Type B pancreatic cell (in vitro differentiated cells): ENCODE measurements at regions not wholly inside any gene's neighbourhood (a gene's known extent, or its start where the extent isn't known, plus 50 kb on each side); places are given as distances from the start of the nearest gene placed in this dataset.
A peak's percentile ranks its signal among the peaks of the same experiment; 100 is the strongest.
"Not testable (repeated sequence)": the region's sequence is repeated elsewhere in the genome, so short reads cannot be mapped to it uniquely, and the experiment has no call there.

Experiments used
- DNase-seq: peaks from one replicate; pipeline ENCODE4 v3.0.0; 2021; ENCODE audit warnings: mixed read lengths; ENCODE audit not compliant: unreplicated experiment; ENCODE audit errors: extremely low spot score
- H3K27ac Mint-ChIP-seq: 2 replicates; pipeline ENCODE4 v1.8.0; 2021; ENCODE audit warnings: mild to moderate bottlenecking, mixed read lengths
- H3K27me3 Mint-ChIP-seq: 2 replicates; pipeline ENCODE4 v1.8.0; 2021; ENCODE audit warnings: mixed read lengths
- H3K36me3 Mint-ChIP-seq: 2 replicates; pipeline ENCODE4 v1.8.0; 2021; ENCODE audit warnings: mixed read lengths
- H3K4me1 Mint-ChIP-seq: one replicate; pipeline ENCODE4 v1.8.0; 2021; ENCODE audit warnings: mixed read lengths; ENCODE audit not compliant: unreplicated experiment
- H3K4me3 Mint-ChIP-seq: 2 replicates; pipeline ENCODE4 v1.8.0; 2021; ENCODE audit warnings: mild to moderate bottlenecking, mixed read lengths
- H3K9me3 Mint-ChIP-seq: 2 replicates; pipeline ENCODE4 v1.8.0; 2021; ENCODE audit warnings: mixed read lengths

DNA sequence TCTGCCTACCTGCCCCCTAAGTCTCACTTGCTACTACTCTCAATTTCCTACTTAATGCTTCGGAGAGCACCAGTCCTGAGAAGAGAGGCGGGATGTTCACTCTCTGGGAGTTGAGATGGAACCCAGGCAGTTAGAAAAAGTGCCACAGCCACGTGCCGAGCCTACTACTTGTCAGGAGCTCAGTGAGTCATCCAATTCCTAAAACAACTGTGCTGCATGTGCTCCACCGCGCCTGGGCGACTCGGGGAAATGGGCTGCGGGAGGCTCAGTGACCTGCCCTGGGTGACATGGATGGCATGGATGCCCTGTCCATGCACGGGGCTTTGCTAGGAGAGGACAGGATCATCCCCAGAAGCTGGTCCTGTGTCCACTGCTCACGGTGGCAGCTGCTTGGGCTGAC, 2884.2 kb downstream of the RPIA start:
- peak; percentile 71 for DNase-seq
- H3K27me3 Mint-ChIP-seq, H3K4me3 Mint-ChIP-seq, H3K4me1 Mint-ChIP-seq, H3K36me3 Mint-ChIP-seq, H3K27ac Mint-ChIP-seq: not testable (repeated sequence)
- peaks cover 11% of the 10 kb centered on the region for H3K9me3 Mint-ChIP-seq

DNA sequence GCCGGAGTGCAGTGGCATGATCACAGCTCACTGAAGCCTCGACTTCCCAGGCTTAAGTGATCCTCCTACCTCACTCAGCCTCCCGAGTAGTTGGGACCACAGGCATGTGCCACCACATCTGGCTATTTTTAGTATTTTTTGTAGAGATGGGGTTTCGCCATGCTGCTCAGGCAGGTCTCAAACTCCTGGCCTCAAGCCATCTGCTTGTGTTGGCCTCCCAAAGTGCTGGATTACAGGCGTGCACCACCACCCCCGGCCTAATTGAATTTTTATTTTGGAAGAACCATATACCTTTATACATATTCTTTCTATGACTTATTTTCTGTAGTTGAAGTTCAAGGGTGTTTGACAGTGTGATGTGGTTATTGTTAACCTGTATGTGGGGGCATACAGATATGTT, 2885.9 kb downstream of the RPIA start:
- not testable (repeated sequence) for H3K27me3 Mint-ChIP-seq, H3K4me1 Mint-ChIP-seq, H3K4me3 Mint-ChIP-seq, H3K27ac Mint-ChIP-seq, H3K9me3 Mint-ChIP-seq, H3K36me3 Mint-ChIP-seq
- DNase-seq = peak; percentile 34

DNA sequence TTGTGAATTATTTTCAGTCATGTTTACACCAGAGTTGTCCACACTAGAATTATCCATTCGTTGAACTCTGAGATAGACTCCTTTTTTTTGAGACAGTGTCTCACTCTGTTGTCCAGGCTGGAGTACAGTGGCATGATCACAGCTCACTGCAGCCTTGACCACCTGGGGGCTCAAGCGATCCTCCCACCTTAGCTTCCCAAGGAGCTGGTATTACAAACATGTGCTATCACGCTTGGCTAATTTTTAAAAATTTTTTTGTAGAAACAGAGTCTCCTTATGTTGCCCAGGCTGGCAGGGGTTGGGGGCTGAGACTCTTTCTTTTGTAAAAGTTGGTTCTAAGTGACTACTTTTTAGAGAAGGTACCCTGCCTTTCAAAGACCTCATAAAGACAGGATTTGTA, 2887.2 kb downstream of the RPIA start:
- H3K36me3 Mint-ChIP-seq, H3K27me3 Mint-ChIP-seq, H3K4me1 Mint-ChIP-seq, H3K27ac Mint-ChIP-seq, H3K9me3 Mint-ChIP-seq, H3K4me3 Mint-ChIP-seq: not testable (repeated sequence)
- peak; percentile 49 for DNase-seq

DNA sequence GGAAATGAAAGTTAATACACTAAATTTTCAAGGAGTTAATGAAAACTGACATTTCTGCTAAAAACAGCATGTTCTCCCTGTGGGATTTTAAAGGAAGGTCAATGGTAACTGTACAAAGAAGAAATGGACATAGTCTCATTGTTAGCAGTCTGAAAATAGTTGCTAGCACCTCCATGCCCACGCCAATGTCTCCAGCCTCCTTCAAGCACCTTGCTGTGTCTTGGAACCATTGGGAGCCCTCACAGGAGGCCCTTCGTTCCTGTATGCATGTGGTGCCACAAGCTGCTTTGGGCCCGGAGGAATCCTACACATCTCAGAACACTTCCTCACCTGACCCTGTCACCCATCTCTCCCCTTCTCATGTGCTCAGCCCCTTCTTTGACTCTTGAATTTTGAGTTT, 2888.1 kb downstream of the RPIA start:
- not testable (repeated sequence) for H3K4me1 Mint-ChIP-seq, H3K36me3 Mint-ChIP-seq, H3K27ac Mint-ChIP-seq, H3K9me3 Mint-ChIP-seq, H3K27me3 Mint-ChIP-seq, H3K4me3 Mint-ChIP-seq
- peak; percentile 49 for DNase-seq

DNA sequence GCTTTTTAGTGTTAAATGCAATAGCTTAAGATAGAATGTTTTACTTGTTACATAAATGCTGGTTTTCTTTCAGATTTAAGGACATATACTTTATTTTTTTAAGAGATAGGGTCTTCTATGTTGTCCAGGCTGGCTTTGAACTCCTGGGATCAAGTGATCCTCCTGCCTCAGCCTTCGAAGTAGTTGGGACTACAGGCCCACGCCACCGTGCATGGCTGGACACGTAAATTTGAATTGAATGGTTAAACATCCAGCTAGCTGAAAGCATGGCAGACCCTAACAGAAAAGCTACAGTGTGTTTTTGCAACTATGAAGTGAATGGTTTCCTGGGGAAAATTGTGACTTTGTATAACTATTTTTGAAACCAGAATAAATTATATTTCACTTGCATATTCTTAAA, 2888.6 kb downstream of the RPIA start:
- DNase-seq = peak; percentile 43
- H3K27me3 Mint-ChIP-seq, H3K4me3 Mint-ChIP-seq, H3K27ac Mint-ChIP-seq, H3K36me3 Mint-ChIP-seq, H3K9me3 Mint-ChIP-seq, H3K4me1 Mint-ChIP-seq: not testable (repeated sequence)

DNA sequence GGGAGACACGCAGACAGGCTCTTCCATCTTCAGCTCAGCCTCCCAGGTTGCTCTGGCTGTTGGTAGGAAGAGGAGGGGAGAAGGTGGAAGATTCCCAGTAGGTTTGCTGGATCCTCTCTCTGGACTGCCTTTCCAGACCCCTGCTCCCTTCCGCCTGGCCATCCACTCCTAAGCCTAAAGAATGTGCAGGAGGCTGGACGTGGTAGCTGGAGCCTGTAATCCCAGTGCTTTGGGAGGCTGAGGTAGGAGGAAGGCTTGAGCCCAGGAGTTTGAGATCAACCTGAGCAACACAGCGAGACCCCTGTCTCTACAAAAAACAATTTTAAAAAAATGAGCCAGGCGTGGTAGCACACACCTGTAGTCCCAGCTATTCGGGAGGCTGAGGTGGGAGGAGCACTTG, 2895.6 kb downstream of the RPIA start:
- not testable (repeated sequence) for H3K27ac Mint-ChIP-seq

DNA sequence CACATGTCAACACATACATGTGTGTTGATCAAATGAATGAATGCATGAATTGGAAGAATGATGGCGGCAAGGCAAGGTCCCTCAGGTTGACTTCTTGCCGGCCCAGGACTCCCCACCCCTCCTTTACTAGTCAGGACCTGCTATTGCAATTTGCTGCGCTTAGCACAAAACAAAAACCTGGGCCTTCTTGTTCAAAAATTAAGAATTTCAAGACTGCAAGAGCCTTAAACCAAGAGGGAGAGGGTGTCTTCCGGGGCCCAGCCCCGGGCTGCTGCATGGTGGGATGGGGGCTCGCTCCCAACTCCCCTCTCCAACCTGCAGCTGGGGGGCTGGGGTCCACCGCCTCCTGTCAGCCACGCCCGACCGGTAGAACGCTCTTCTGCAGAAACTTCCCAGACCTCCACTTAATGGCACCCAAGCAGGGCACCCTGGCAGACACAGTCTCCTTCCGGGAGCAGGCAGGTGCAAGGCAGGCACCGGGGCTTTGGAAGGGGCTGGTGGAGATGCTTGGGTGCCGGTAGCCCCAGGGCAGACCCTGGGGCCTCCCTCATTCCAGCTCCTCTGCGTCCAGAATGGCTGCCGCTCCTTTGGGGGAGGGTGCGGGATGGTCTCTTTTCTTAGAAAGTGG, 2896.5 kb downstream of the RPIA start:
- not testable (repeated sequence) for H3K4me1 Mint-ChIP-seq, H3K36me3 Mint-ChIP-seq, H3K27ac Mint-ChIP-seq, H3K9me3 Mint-ChIP-seq, H3K27me3 Mint-ChIP-seq, DNase-seq, H3K4me3 Mint-ChIP-seq

More for the DNA sequence above, 2895.6 kb downstream of the RPIA start:
- H3K27me3 Mint-ChIP-seq, H3K4me3 Mint-ChIP-seq, DNase-seq, H3K4me1 Mint-ChIP-seq, H3K36me3 Mint-ChIP-seq, H3K9me3 Mint-ChIP-seq: not testable (repeated sequence)

DNA sequence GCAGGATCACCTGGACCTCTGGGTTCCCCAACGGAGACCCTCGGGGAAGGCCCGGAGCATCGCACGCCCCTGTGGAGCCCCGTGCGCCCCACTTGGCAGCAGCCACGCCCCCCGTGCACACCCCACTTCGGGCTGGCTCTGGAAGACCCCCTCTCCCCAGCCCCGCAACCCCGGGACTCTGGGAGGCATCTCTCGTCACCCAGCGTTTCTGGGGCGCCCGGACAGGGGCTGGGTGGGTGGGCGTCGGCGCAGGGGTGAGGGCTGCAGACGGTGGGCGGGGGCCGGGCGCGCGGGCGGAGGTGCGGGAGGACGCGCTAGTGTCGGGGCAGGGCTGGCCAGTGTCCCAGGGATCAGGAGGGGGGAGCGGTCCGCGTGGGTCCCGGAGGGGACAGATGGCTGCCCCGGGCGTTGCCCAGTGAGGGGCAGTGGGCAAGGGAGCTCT, 2897.3 kb downstream of the RPIA start:
- H3K27ac Mint-ChIP-seq, H3K36me3 Mint-ChIP-seq, DNase-seq, H3K9me3 Mint-ChIP-seq, H3K4me3 Mint-ChIP-seq, H3K4me1 Mint-ChIP-seq, H3K27me3 Mint-ChIP-seq: not testable (repeated sequence)

DNA sequence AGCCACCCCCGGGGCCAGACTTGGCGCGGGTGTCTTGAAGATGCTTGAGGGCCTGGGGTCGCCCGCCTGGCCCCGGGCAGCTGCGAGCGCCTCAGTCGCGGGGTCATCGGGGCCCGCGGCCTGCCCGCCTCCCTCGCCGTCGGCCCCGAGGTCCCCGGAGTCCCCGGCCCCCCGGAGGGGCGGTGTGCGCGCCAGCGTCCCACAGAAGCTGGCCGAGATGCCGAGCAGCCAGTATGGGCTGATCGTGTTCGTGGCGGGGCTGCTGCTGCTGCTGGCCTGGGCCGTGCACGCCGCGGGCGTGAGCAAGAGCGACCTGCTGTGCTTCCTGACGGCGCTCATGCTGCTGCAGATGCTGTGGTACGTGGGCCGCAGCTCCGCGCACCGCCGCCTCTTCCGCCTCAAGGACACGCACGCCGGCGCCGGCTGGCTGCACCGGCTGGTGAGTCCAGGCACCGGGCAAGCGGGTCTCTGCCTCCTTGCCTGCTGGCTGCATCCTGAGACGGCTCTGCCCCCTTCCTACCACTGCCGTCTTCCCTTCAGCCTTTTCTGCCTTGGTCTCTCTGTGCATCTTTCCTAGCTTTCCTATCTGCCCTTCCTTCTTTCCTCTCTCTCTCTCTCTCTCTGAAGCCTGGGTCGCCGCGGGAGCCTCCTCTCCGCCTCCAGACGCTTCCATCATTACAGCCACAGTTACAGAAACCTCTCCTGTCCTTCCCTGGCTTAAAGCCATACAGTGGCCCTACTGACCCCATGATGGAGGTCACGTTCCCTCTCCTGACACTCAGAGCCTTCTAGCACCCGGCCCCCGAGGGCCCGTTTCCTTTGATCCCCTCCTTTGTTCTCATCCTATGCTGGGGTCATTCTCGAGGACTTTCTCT, 2898.2 kb downstream of the RPIA start:
- H3K27me3 Mint-ChIP-seq, H3K9me3 Mint-ChIP-seq, DNase-seq, H3K36me3 Mint-ChIP-seq, H3K4me1 Mint-ChIP-seq, H3K27ac Mint-ChIP-seq: not testable (repeated sequence)
- peak overlapping the region; percentile 20 for H3K4me3 Mint-ChIP-seq

DNA sequence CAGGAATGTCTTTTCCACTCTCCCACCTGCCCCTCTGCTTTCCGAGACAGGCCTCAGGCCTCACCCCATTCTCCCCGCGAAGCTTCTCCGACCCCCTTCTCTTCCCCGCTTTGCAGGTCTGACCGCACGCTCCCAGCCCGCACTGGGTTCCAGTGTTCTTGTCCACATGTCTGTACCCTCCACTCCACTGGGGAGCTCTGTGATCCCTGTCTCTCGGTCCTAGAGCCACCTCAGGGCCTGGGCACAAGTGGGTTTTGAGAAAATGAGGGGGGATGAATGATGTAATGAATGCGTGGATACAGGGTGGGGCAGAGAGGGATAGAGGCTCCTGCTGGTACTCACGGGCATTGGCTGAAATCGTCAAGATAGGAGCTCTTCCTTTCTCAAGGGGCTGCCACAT, 2898.9 kb downstream of the RPIA start:
- not testable (repeated sequence) for H3K27me3 Mint-ChIP-seq, DNase-seq, H3K9me3 Mint-ChIP-seq, H3K4me1 Mint-ChIP-seq, H3K36me3 Mint-ChIP-seq, H3K4me3 Mint-ChIP-seq, H3K27ac Mint-ChIP-seq

DNA sequence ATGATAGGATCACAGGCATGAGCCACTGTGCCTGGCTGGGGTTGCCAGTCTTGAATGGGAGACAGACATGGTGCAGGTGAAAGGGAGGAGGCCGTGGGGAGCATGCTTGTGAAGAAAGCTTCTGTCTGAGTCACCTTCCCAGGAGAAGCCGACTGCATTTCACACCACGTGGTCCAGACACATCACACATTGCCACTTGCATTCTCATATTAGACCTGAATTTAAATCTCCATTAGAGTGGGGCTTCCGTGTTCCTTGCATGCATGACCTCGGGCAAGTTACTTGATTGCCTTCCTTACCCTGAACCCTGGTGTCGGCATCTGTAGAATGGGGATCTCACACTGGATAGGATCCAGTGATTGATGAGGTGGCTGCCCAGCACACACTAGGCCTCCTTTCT, 2899.6 kb downstream of the RPIA start:
- not testable (repeated sequence) for DNase-seq, H3K27me3 Mint-ChIP-seq, H3K4me3 Mint-ChIP-seq, H3K4me1 Mint-ChIP-seq, H3K9me3 Mint-ChIP-seq, H3K27ac Mint-ChIP-seq, H3K36me3 Mint-ChIP-seq

DNA sequence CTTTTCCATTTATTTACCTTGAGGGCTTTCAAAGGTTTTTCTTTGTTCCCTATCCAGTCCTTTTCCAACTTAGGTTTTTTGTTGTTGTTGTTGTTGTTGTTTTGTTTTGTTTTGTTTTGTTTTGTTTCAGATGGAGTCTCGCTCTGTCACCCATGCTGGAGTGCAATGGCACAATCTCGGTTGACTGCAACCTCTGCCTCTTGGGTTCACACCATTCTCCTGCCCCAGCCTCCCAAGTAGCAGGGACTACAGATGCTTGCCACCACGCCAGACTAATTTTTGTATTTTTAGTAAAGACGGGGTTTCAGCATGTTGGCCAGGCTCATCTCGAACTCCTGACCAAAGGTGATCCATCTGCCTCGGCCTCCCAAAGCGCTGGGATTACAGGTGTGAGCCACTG, 2906.0 kb downstream of the RPIA start:
- H3K9me3 Mint-ChIP-seq = not testable (repeated sequence)

DNA sequence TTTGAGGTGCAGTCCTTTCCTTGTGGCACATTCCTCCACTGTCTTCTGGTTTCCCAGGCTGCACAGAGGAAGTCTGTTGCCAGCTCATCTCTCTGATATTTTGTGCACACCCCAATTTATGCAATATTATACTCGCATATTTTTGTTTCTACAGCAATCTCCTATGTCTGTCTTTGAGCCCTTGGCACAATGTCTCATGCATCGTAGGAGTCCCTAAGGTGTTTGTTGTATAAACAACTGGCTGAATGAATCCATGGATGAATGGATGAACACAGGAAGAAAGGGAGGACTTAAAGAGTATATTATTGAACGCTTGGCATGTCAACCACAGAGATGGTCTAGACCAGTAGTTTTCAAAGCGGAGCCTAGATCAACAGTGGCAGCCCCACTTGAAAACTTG, 2907.0 kb downstream of the RPIA start:
- not testable (repeated sequence) for H3K27ac Mint-ChIP-seq

More for the DNA sequence above, 2906.0 kb downstream of the RPIA start:
- H3K27ac Mint-ChIP-seq, H3K36me3 Mint-ChIP-seq, DNase-seq, H3K27me3 Mint-ChIP-seq, H3K4me3 Mint-ChIP-seq, H3K4me1 Mint-ChIP-seq: not testable (repeated sequence)

DNA sequence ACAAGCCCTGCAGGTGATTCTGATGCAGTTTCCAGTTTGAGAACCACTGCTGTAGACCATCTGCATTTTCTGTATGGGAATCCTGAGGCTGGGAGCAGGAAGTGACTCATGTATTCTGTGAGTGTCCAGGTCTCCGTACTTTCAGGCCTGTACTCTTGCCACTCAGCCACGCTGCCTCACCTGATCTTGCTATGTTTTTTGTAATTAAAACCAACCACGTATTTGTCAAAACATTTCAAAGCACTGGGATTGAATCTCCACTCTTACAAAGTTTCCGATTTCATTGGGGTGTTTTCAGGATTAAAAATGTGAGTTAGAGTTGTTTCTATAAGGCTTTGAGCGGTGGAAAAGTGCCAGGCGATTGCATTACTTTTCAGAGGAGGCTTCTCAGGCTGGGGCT, 2907.5 kb downstream of the RPIA start:
- not testable (repeated sequence) for H3K27ac Mint-ChIP-seq, H3K9me3 Mint-ChIP-seq, H3K4me1 Mint-ChIP-seq, H3K4me3 Mint-ChIP-seq, H3K27me3 Mint-ChIP-seq, DNase-seq, H3K36me3 Mint-ChIP-seq

More for the DNA sequence above, 2907.0 kb downstream of the RPIA start:
- not testable (repeated sequence) for DNase-seq, H3K4me1 Mint-ChIP-seq, H3K27me3 Mint-ChIP-seq, H3K4me3 Mint-ChIP-seq, H3K36me3 Mint-ChIP-seq, H3K9me3 Mint-ChIP-seq
